ENCODE measurements at regions not wholly inside any gene's neighbourhood (a gene's known extent, or its start where the extent isn't known, plus 50 kb on each side); places are given as distances from the start of the nearest gene placed in this dataset.

DNA sequence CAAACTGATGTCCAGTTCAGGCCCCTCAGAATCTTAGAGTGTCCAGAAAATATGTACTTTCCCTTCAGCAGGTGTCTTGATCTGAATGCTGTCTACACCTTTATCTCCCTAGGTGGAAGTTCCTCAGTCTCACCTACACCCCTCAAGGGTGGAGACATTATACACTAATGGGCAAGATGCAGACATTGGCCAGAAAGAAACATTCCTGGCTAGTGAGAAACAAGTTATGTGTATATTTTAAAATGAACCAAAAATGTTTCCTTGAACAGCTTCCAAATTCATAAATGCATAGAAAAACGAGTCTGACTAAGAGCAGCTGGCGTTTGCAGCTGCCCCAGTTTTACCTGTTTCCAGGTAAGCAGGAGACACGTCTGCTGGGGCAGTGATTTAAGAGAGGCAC, 140.5 kb upstream of the IRX4 start:
- H3K9me2 ChIP-seq (replicated peaks; ENCODE audit: insufficient read depth, low read length), result no peaks in the 10 kb centered on the region
- no peaks in the 10 kb centered on the region for H3K36me3 ChIP-seq (ENCODE audit: low read length)
- H3K9me3 ChIP-seq (ENCODE audit: insufficient read depth, low read length), result no peaks in the 10 kb centered on the region
- no peak overlapping the region for H3K9ac ChIP-seq (ENCODE audit: low read length)
- H3K27me3 ChIP-seq (ENCODE audit: low read length), result no peaks in the 10 kb centered on the region
- no peaks in the 10 kb centered on the region for H4K20me1 ChIP-seq (ENCODE audit: low read depth, low read length)
- no peak for TF ChIP-seq EZH2phosphoT487 (conservative IDR thresholded peaks at IDR 0.05; ENCODE audit: low read length)
- TF ChIP-seq CTCF (IDR thresholded peaks at IDR 0.05; ENCODE audit: insufficient read depth, low read length, poor library complexity, severe bottlenecking), result no peak
- no peak overlapping the region for H3K4me2 ChIP-seq (ENCODE audit: low read depth, low read length, poor library complexity, severe bottlenecking)
- no peaks in the 10 kb centered on the region for H3F3A ChIP-seq (ENCODE audit: insufficient read depth)
- no peaks in the 10 kb centered on the region for H3K79me2 ChIP-seq (ENCODE audit: insufficient read depth, low read length)
- H3K4me3 ChIP-seq (ENCODE audit: insufficient read depth, low read length, poor library complexity, severe bottlenecking), result no peak overlapping the region
- no peak overlapping the region for H3K27ac ChIP-seq (ENCODE audit: low read depth, low read length)
- H2AFZ ChIP-seq (ENCODE audit: low read depth, low read length, severe bottlenecking), result no peak overlapping the region

DNA sequence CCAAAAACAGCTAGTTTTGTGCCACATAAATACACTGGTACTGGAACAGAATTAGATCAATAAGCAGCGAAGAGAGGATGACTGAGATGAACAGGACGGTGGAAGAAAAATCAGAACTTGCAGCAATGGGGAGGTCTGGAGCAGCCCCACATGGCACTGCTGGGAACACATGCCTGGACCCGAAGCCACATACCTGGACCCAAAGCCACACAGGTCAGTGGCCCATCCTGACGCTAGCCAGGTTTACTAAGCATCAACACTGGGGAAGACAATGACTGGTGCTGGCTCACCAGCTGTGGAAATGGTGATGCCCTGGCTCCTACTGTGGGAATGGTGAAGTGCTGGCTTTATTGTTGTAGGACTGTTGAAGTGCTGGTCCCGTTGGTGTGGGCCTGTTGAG, 139.7 kb upstream of the IRX4 start:
- Histone ChIP-seq H3K27me3 (ENCODE audit: low read length) (no peaks in the 10 kb centered on the region), H2AFZ (ENCODE audit: low read depth, low read length, severe bottlenecking) (no peak overlapping the region), H3K4me3 (ENCODE audit: insufficient read depth, low read length, poor library complexity, severe bottlenecking) (no peak overlapping the region), H3K9me2 (replicated peaks; ENCODE audit: insufficient read depth, low read length) (no peaks in the 10 kb centered on the region), H3K79me2 (ENCODE audit: insufficient read depth, low read length) (no peaks in the 10 kb centered on the region), H3K36me3 (ENCODE audit: low read length) (no peaks in the 10 kb centered on the region), H3K9ac (ENCODE audit: low read length) (no peak overlapping the region), H3K9me3 (ENCODE audit: insufficient read depth, low read length) (no peaks in the 10 kb centered on the region), H3K4me2 (ENCODE audit: low read depth, low read length, poor library complexity, severe bottlenecking) (no peak overlapping the region), H3K27ac (ENCODE audit: low read depth, low read length) (no peak overlapping the region), H3F3A (ENCODE audit: insufficient read depth) (no peaks in the 10 kb centered on the region), H4K20me1 (ENCODE audit: low read depth, low read length) (no peaks in the 10 kb centered on the region)
- no peak for TF ChIP-seq CTCF (IDR thresholded peaks at IDR 0.05; ENCODE audit: insufficient read depth, low read length, poor library complexity, severe bottlenecking)
- TF ChIP-seq EZH2phosphoT487 (conservative IDR thresholded peaks at IDR 0.05; ENCODE audit: low read length), result no peak

DNA sequence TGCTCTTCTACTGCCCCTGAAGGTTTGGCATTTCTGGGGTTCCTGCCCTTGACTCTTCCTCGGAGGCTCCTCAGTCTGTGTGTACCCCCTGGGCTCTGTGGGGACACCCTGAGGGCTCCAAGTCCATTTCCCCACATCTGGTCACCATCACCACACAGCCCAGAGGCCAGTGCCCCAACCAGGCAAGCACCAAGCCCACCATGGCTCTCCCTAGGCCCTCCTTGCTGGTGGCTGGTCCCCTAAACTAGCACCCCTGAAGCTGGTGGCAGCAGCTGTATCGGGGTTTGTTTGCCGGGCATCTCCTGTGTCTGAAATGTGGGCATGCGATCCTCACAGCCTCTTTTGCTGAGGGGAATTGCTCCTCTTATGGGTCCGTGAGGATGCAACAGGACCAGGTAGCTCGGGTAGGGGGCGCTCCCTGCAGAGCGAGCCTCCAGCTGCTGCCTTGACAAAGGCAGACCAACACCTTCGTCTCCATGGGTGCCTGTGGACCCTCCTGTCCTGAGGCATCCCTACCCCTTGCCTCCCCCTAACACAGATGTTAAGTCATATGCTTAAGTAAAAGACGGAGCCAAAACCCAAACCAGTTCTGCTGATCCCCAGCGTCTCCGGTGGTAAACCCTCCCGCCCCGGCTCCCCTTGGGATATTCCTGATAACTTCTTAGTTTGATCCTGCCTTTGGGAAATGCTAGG, 138.9 kb upstream of the IRX4 start:
- no peak for TF ChIP-seq CTCF (IDR thresholded peaks at IDR 0.05; ENCODE audit: insufficient read depth, low read length, poor library complexity, severe bottlenecking)
- TF ChIP-seq EZH2phosphoT487 (conservative IDR thresholded peaks at IDR 0.05; ENCODE audit: low read length), result no peak
- Histone ChIP-seq H3K27me3 (ENCODE audit: low read length) (no peaks in the 10 kb centered on the region), H3K9me2 (replicated peaks; ENCODE audit: insufficient read depth, low read length) (no peaks in the 10 kb centered on the region), H3K4me2 (ENCODE audit: low read depth, low read length, poor library complexity, severe bottlenecking) (no peak overlapping the region), H3K9me3 (ENCODE audit: insufficient read depth, low read length) (no peaks in the 10 kb centered on the region), H3K36me3 (ENCODE audit: low read length) (no peaks in the 10 kb centered on the region), H4K20me1 (ENCODE audit: low read depth, low read length) (no peaks in the 10 kb centered on the region), H3K79me2 (ENCODE audit: insufficient read depth, low read length) (no peaks in the 10 kb centered on the region), H2AFZ (ENCODE audit: low read depth, low read length, severe bottlenecking) (no peak overlapping the region), H3K27ac (ENCODE audit: low read depth, low read length) (no peak overlapping the region), H3F3A (ENCODE audit: insufficient read depth) (no peaks in the 10 kb centered on the region), H3K4me3 (ENCODE audit: insufficient read depth, low read length, poor library complexity, severe bottlenecking) (no peak overlapping the region), H3K9ac (ENCODE audit: low read length) (no peak overlapping the region)
